CD4-positive, alpha-beta T cell (primary cell): ENCODE measurements at regions not wholly inside any gene's neighbourhood (a gene's known extent, or its start where the extent isn't known, plus 50 kb on each side); places are given as distances from the start of the nearest gene placed in this dataset.

Experiments used
- ATAC-seq: fragments of 200-7000 bp; cut with Tn5 transposase; one replicate; pipeline ENCODE4 v1.10.0; 2022; ENCODE audit warnings: mild to moderate bottlenecking; ENCODE audit not compliant: poor library complexity
- CTCF ChIA-PET: fragments of 350-600 bp; sonication (Branson Sonifier 250); formaldehyde crosslinking; loops from one replicate; lab custom pipeline; 2021; ENCODE audit warnings: antibody characterized with exemption, inconsistent platforms; lab: Charles Lee
- POLR2A ChIA-PET: fragments of 350-600 bp; sonication (Branson Sonifier 250); formaldehyde crosslinking; loops from one replicate; lab custom pipeline; 2021; ENCODE audit warnings: antibody characterized with exemption, inconsistent platforms; lab: Charles Lee
- DNase-seq, 14 experiments: peaks; one replicate each; pipeline ENCODE4 v3.0.0-alpha.2; 2013 to 2020; ENCODE audit warnings: mixed read lengths in 2 of 14
- H3K27ac ChIP-seq, 2 donors: one replicate each; pipeline versions ENCODE4 v1.5.1 to v1.7.0; 2013; ENCODE audit warnings: low read length in 2 of 2, low read depth in 1 of 2, mild to moderate bottlenecking in 1 of 2
- H3K27me3 ChIP-seq, 2 experiments: 1 replicate in 1 of 2; 2 replicates in 1 of 2; pipeline versions ENCODE4 v1.6.1 to v1.7.0; 2013; ENCODE audit warnings: low read length in 2 of 2, control low read depth in 1 of 2, mild to moderate bottlenecking in 1 of 2, moderate library complexity in 1 of 2; ENCODE audit not compliant: insufficient read depth in 2 of 2, control insufficient read depth in 1 of 2
- H3K36me3 ChIP-seq: one replicate; pipeline ENCODE4 v1.6.1; 2013; ENCODE audit warnings: low read length, control low read depth; ENCODE audit not compliant: insufficient read depth
- H3K4me1 ChIP-seq: one replicate; pipeline ENCODE4 v1.6.1; 2013; ENCODE audit warnings: low read length, control low read depth; ENCODE audit not compliant: insufficient read depth
- H3K4me3 ChIP-seq: one replicate; pipeline ENCODE4 v1.5.1; 2013; ENCODE audit warnings: mild to moderate bottlenecking, low read length, moderate library complexity
- H3K9me3 ChIP-seq, 2 experiments: 1 replicate in 1 of 2; 2 replicates in 1 of 2; pipeline versions ENCODE4 v1.6.1 to v1.7.0; 2013; ENCODE audit warnings: low read length in 2 of 2, mild to moderate bottlenecking in 2 of 2, control low read depth in 1 of 2, moderate library complexity in 1 of 2; ENCODE audit not compliant: control insufficient read depth in 1 of 2, insufficient read depth in 1 of 2
- H3K27ac Mint-ChIP-seq: one replicate; pipeline ENCODE4 v1.8.0; 2020; ENCODE audit warnings: mixed read lengths
- H3K27me3 Mint-ChIP-seq: one replicate; pipeline ENCODE4 v1.8.0; 2021; ENCODE audit warnings: mixed read lengths
- H3K36me3 Mint-ChIP-seq: one replicate; pipeline ENCODE4 v1.8.0; 2021; ENCODE audit warnings: low read depth, mixed read lengths
- H3K4me1 Mint-ChIP-seq: one replicate; pipeline ENCODE4 v1.8.0; 2021; ENCODE audit warnings: low read depth, mixed read lengths
- H3K4me3 Mint-ChIP-seq: one replicate; pipeline ENCODE4 v1.8.0; 2020; ENCODE audit warnings: mild to moderate bottlenecking, mixed read lengths
- H3K9me3 Mint-ChIP-seq: one replicate; pipeline ENCODE4 v1.8.0; 2020; ENCODE audit warnings: mixed read lengths
- CTCF ChIP-seq: fragments of 200-600 bp; IDR thresholded peaks from one replicate; pipeline ENCODE4 v1.8.0; 2022; ENCODE audit warnings: antibody characterized with exemption, mild to moderate bottlenecking
- intact Hi-C, 2 experiments: fragments of 100-400 bp; cut with DNase I in 1 of 2; cut with micrococcal nuclease in 1 of 2; formaldehyde crosslinking; loops; one replicate each; pipeline versions ENCODE4 v1.15.1 to v1.9.0; 2023 to 2025; cut with DNase I, micrococcal nuclease

GRCh38 chr16:47917118-47917517 is 238.7 kb downstream of the ABCC12 start:
- DNase-seq: no peak
- H3K36me3 ChIP-seq: no peaks in the 10 kb centered on the region
- Mint-ChIP-seq H3K9me3 (peaks cover 8% of the 10 kb centered on the region), H3K4me3 (no peak overlapping the region), H3K36me3 (no peaks in the 10 kb centered on the region), H3K4me1 (no peaks in the 10 kb centered on the region), H3K27ac (no peak overlapping the region), H3K27me3 (peaks cover 9% of the 10 kb centered on the region)
- no peak overlapping the region for H3K27ac ChIP-seq
- ATAC-seq: no peak
- H3K4me1 ChIP-seq: no peaks in the 10 kb centered on the region
- intact Hi-C loops: no loop called here
- ChIA-PET POLR2A (no interaction called here), CTCF (no interaction called here)
- H3K27me3 ChIP-seq: no peaks in the 10 kb centered on the region
- no peak overlapping the region for H3K4me3 ChIP-seq
- TF ChIP-seq CTCF: no peak
- H3K9me3 ChIP-seq: no peaks in the 10 kb centered on the region

DNA sequence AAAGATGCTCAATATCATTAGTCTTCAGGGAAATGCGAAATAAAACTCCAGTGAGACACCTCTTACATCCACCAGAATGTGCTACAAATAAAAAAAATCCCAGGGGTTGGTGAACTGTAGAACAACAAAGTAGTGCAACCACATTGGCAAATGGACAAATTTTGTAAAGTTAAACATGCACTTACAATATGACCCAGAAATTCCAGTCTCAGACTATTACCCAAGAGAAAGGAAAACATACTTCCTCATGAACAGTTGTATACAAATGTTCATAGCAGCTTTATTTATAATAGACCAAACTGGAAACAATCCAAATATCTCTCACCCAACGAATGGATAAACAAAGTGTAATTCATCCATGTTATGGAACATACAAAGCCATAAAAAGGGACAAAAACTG is 239.5 kb downstream of the ABCC12 start:
- POLR2A ChIA-PET: no interaction called here
- no peak overlapping the region for H3K4me3 Mint-ChIP-seq
- Histone ChIP-seq H3K9me3 (no peaks in the 10 kb centered on the region), H3K4me1 (no peaks in the 10 kb centered on the region), H3K27me3 (no peaks in the 10 kb centered on the region), H3K4me3 (no peak overlapping the region), H3K27ac (no peak overlapping the region), H3K36me3 (no peaks in the 10 kb centered on the region)
- H3K4me1 Mint-ChIP-seq: no peaks in the 10 kb centered on the region
- peaks cover 8% of the 10 kb centered on the region for H3K9me3 Mint-ChIP-seq
- TF ChIP-seq CTCF: no peak
- H3K27me3 Mint-ChIP-seq: peaks cover 6% of the 10 kb centered on the region
- intact Hi-C loops: no loop called here
- CTCF ChIA-PET: no interaction called here
- H3K27ac Mint-ChIP-seq: no peak overlapping the region
- ATAC-seq: no peak
- H3K36me3 Mint-ChIP-seq: no peaks in the 10 kb centered on the region
- no peak for DNase-seq

DNA sequence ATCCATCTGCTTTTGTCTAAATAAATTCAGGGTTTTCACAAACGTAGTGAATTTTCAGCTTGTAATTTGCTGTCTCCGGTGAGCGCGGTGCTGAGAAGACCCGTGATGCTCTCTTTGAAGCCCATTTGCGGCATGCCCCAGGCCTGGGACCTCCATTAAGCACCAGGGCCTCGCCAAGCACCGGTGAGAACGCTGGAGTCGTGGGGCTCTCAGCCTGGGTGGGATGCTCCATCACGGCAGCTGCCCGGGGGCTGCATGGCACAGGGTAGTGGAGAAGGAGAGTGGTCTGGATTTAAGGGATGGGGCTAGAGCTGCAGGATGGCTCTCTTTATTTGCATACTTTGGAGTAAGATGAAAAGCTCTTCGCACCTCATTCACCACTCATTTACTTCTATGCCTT is 248.7 kb downstream of the ABCC12 start:
- Histone ChIP-seq H3K9me3 (peaks cover 0 to 6% of the 10 kb centered on the region in 2 experiments), H3K36me3 (no peaks in the 10 kb centered on the region), H3K27ac (no peak overlapping the region), H3K4me3 (no peak overlapping the region), H3K27me3 (no peaks in the 10 kb centered on the region), H3K4me1 (no peaks in the 10 kb centered on the region)
- no peak for DNase-seq
- POLR2A ChIA-PET: no interaction called here
- Mint-ChIP-seq H3K9me3 (no peaks in the 10 kb centered on the region), H3K27me3 (no peaks in the 10 kb centered on the region), H3K36me3 (no peaks in the 10 kb centered on the region), H3K4me1 (no peaks in the 10 kb centered on the region), H3K4me3 (no peak overlapping the region), H3K27ac (no peak overlapping the region)
- CTCF ChIA-PET: no interaction called here
- no peak for ATAC-seq
- intact Hi-C loops: no loop called here
- no peak for TF ChIP-seq CTCF
